OCI-LY7 (cell line): ENCODE measurements at regions not wholly inside any gene's neighbourhood (a gene's known extent, or its start where the extent isn't known, plus 50 kb on each side); places are given as distances from the start of the nearest gene placed in this dataset.

Experiments used
- BruUV-seq: library from RNA; stranded (reverse); fragments of 400-500 nt; replicated peaks from 2 replicates; lab custom pipeline; 2021; lab: Mats Ljungman, UMichigan
- CTCF ChIA-PET: fragments of 300-600 bp; sonication (Branson Sonifier 250); formaldehyde crosslinking; loops from one replicate; lab custom pipeline; 2022; ENCODE audit warnings: antibody characterized with exemption; ENCODE audit not compliant: unreplicated experiment; lab: Charles Lee
- POLR2A ChIA-PET: fragments of 300-600 bp; sonication (Branson Sonifier 250); formaldehyde crosslinking; loops from one replicate; lab custom pipeline; 2022; ENCODE audit warnings: antibody characterized with exemption; lab: Charles Lee
- DNase-seq: peaks from one replicate; pipeline ENCODE4 v3.0.0-alpha.2; 2015; ENCODE audit warnings: low spot score
- H2AFZ ChIP-seq: fragments of 200-600 bp; sonication (generic), shearing (Covaris generic); 2 replicates; pipeline ENCODE4 v1.6.1; 2014; ENCODE audit warnings: mild to moderate bottlenecking, antibody characterized with exemption, low read length, moderate library complexity
- H3K27ac ChIP-seq: fragments of 200-600 bp; sonication (generic); 2 replicates; pipeline ENCODE4 v1.5.1; 2014; ENCODE audit warnings: mixed run types, low read depth, mild to moderate bottlenecking, moderate library complexity, low read length, inconsistent platforms; ENCODE audit not compliant: poor library complexity, severe bottlenecking
- H3K36me3 ChIP-seq: fragments of 200-600 bp; sonication (generic); 2 replicates; pipeline ENCODE4 v1.6.1; 2014; ENCODE audit warnings: mild to moderate bottlenecking, antibody characterized with exemption, low read length, moderate library complexity, mixed read lengths; ENCODE audit not compliant: insufficient read depth
- H3K4me1 ChIP-seq: fragments of 200-600 bp; sonication (generic); 2 replicates; pipeline ENCODE4 v1.5.1; 2014; ENCODE audit warnings: mild to moderate bottlenecking, low read length; ENCODE audit not compliant: insufficient read depth, poor library complexity, severe bottlenecking
- H3K4me2 ChIP-seq: fragments of 200-600 bp; sonication (generic); 2 replicates; pipeline ENCODE4 v1.6.1; 2014; ENCODE audit warnings: mild to moderate bottlenecking, low read length
- H3K4me3 ChIP-seq: fragments of 200-600 bp; sonication (generic); 2 replicates; pipeline ENCODE4 v1.5.1; 2014; ENCODE audit warnings: mild to moderate bottlenecking, low read depth, low read length; ENCODE audit not compliant: poor library complexity, severe bottlenecking
- H3K79me2 ChIP-seq: fragments of 200-600 bp; sonication (generic); 2 replicates; pipeline ENCODE4 v1.6.1; 2016; ENCODE audit warnings: low read depth, mild to moderate bottlenecking, low read length, moderate library complexity, mixed read lengths; ENCODE audit not compliant: insufficient read depth
- H3K9me2 ChIP-seq: fragments of 200-600 bp; sonication (generic); 2 replicates; pipeline ENCODE4 v1.6.1; 2016; ENCODE audit warnings: mild to moderate bottlenecking, low read length, mixed read lengths; ENCODE audit not compliant: insufficient read depth
- H3K9me3 ChIP-seq: fragments of 200-600 bp; sonication (generic); 2 replicates; pipeline ENCODE4 v1.6.1; 2014; ENCODE audit warnings: mild to moderate bottlenecking, mixed run types, low read length, mixed read lengths
- H4K20me1 ChIP-seq: fragments of 200-600 bp; sonication (generic); 2 replicates; pipeline ENCODE4 v1.6.1; 2014; ENCODE audit warnings: mild to moderate bottlenecking, antibody characterized with exemption, low read length, moderate library complexity, mixed read lengths; ENCODE audit not compliant: insufficient read depth
- CTCF ChIP-seq: fragments of 200-600 bp; sonication (generic); conservative IDR thresholded peaks from 2 replicates; pipeline ENCODE4 v1.5.1; 2014; ENCODE audit warnings: mild to moderate bottlenecking, antibody characterized with exemption, low read length, moderate library complexity, mixed read lengths
- EZH2phosphoT487 ChIP-seq: fragments of 200-600 bp; sonication (generic); IDR thresholded peaks from 2 replicates; pipeline ENCODE4 v1.6.1; 2018; ENCODE audit warnings: low read depth, borderline replicate concordance, mild to moderate bottlenecking, mixed run types, antibody characterized with exemption, low read length, moderate library complexity, mixed read lengths
- intact Hi-C: fragments of 100-400 bp; cut with micrococcal nuclease; formaldehyde crosslinking; loops from one replicate; pipeline ENCODE4 v1.10.0; 2022; ENCODE audit not compliant: unreplicated experiment

- TF ChIP-seq EZH2phosphoT487, result no peak
- TF ChIP-seq CTCF, result no peak
- no peaks in the 10 kb centered on the region for H3K79me2 ChIP-seq
- no peaks in the 10 kb centered on the region for H4K20me1 ChIP-seq
- H3K36me3 ChIP-seq, result no peaks in the 10 kb centered on the region
- H3K27ac ChIP-seq, result no peak overlapping the region
- CTCF ChIA-PET, result no interaction called here
- H3K4me1 ChIP-seq, result no peaks in the 10 kb centered on the region
- H3K4me2 ChIP-seq, result no peak overlapping the region
- POLR2A ChIA-PET, result interaction anchor here (0.6 to 0.7 kb wide), 2 partner anchors 16 to 1885 kb away, joined by 3 read pairs; no protein-coding TSS in a partner anchor
- intact Hi-C loops, result no loop called here
- no peaks in the 10 kb centered on the region for H3K9me3 ChIP-seq
- DNase-seq, result no peak
- H3K9me2 ChIP-seq, result no peaks in the 10 kb centered on the region
- BruUV-seq, result no TSS peak
- no peak overlapping the region for H3K4me3 ChIP-seq
- no peak overlapping the region for H2AFZ ChIP-seq
Measured at GRCh38 chr4:149956678-149957077, 121.6 kb upstream of the DCLK2 start.

GRCh38 chr4:149961876-149962597 lies 116.2 kb upstream of the DCLK2 start:
- ChIA-PET CTCF (no interaction called here), POLR2A (interaction anchor here (0.7 to 1.1 kb wide), 3 partner anchors 26 to 342 kb away, joined by 3 read pairs; no protein-coding TSS in a partner anchor)
- no peaks in the 10 kb centered on the region for H3K79me2 ChIP-seq
- H3K4me3 ChIP-seq, result no peak overlapping the region
- H3K27ac ChIP-seq, result no peak overlapping the region
- TF ChIP-seq CTCF, result no peak
- no peak for TF ChIP-seq EZH2phosphoT487
- DNase-seq, result no peak
- no peaks in the 10 kb centered on the region for H4K20me1 ChIP-seq
- no peaks in the 10 kb centered on the region for H3K9me2 ChIP-seq
- BruUV-seq, result no TSS peak
- H3K36me3 ChIP-seq, result no peaks in the 10 kb centered on the region
- no peaks in the 10 kb centered on the region for H3K9me3 ChIP-seq
- H3K4me1 ChIP-seq, result no peaks in the 10 kb centered on the region
- H2AFZ ChIP-seq, result no peak overlapping the region
- intact Hi-C loops, result no loop called here
- no peak overlapping the region for H3K4me2 ChIP-seq

- Histone ChIP-seq H3K4me1 (no peaks in the 10 kb centered on the region), H3K27ac (no peak overlapping the region), H3K4me3 (no peak overlapping the region), H2AFZ (no peak overlapping the region), H3K79me2 (no peaks in the 10 kb centered on the region), H3K36me3 (no peaks in the 10 kb centered on the region), H3K9me2 (no peaks in the 10 kb centered on the region; the same call in 1 of the 2 replicates), H3K9me3 (no peaks in the 10 kb centered on the region), H4K20me1 (no peaks in the 10 kb centered on the region), H3K4me2 (no peak overlapping the region)
- no peak for DNase-seq
- CTCF ChIA-PET, result no interaction called here
- no peak for TF ChIP-seq CTCF
- POLR2A ChIA-PET, result no interaction called here
- intact Hi-C loops, result no loop called here
- BruUV-seq, result no TSS peak
Measured at GRCh38 chr4:149964001-149964796, 114.0 kb upstream of the DCLK2 start.
